ENCODE measurements at regions not wholly inside any gene's neighbourhood (a gene's known extent, or its start where the extent isn't known, plus 50 kb on each side); places are given as distances from the start of the nearest gene placed in this dataset.

DNA sequence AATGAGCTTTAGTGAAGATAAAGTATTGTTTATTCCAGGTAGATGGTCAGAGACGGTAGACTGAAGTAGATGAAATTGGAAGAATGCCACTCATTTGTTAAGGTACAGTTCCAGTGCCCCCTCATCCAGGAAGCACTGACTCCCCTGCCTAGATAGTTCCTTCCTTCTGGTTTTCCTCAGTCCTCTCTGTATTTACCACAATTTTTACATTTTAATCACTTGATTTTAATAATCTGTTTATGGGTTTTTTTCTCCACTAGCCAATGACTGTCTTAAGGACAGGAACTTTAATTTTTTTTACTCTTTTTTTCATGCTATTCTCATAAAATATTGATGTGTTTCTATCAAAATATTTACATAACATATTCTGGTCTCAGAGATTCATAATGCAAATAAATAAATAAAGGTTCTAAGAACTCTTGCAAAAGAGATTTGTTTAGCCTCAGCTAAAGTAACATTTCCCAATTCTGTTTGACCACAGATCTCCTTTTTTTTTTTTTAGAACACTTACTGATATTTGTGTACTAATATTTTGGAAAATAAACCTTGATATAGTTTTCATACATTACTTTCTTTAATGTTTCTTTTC lies 651.6 kb downstream of the PLPP3 start:
- no peak for TF ChIP-seq YY1 (IDR thresholded peaks at IDR 0.05; ENCODE audit: insufficient read depth, insufficient read length)
- TF ChIP-seq SUZ12 (IDR thresholded peaks at IDR 0.05; ENCODE audit: extremely low read depth, insufficient read depth, insufficient read length) = no peak

All from NT2/D1 (cell line).